Femur (tissue), 1 donor: ENCODE measurements at regions not wholly inside any gene's neighbourhood (a gene's known extent, or its start where the extent isn't known, plus 50 kb on each side); places are given as distances from the start of the nearest gene placed in this dataset.
"Not testable (repeated sequence)": the region's sequence is repeated elsewhere in the genome, so short reads cannot be mapped to it uniquely, and the experiment has no call there.

Source experiments
- DNase-seq: peaks from one replicate; pipeline ENCODE4 v3.0.0-alpha.2; 2017

GRCh38 chr20:61065853-61066252 lies 186.2 kb upstream of the CDH4 start:
- DNase-seq = no peak

DNA sequence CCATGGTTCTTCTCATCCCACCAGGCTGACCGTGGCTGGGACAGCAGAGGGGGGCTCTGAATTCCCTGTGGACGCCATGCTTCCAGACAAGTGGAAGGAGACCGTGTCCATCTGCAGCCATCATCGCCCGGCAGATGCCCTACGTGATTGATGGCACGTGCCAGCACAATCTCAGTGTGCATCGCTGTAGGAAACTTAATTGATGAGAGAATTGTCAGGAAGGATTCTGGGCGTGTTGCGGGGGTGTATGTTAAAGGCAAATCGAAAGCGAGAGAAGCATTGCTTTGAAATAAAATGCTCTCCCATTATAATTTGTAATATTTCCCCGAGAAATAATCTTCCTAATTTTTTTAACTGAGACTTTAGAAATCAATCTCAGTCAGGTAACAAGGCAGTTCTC lies 185.5 kb upstream of the CDH4 start:
- DNase-seq = no peak

DNA sequence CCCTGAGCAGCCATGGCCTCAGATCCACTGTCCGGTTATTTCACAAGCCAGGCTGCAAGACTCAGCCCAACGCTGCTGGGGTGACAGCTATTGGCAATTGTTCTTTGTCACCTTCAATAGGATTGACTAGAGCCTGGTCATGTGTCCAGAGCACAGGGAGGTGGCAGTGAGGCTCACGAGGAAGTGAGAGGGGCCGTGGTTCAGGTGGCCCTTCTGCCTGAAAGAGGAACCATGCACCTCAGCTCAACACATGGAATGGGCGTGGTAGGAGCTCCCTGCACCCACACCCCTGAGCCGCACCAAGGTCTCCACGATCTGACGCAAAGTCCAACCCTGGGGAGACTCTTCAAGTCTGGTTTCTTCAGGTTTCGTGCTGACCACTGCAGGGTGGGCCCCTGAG lies 184.8 kb upstream of the CDH4 start:
- DNase-seq = no peak

DNA sequence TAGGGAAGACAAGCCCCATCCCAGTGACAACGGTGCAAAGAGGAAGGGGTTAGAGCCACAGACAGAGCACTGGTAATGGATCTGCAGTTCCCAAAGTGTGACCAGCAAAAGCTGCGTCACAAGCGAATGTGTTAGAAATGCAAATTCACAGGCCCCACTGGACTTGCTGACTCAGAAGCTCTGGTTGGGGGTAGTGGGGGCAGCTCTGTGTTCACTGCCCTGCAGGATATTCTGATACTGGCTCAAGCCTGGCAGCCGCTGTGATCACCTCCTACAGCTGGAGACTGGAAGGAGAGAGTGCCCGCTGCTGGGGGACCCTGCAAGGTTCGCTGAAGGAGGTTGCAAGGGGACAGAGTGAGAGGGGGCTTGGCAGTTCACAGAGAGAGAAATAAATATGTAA lies 179.7 kb upstream of the CDH4 start:
- no peak for DNase-seq

DNA sequence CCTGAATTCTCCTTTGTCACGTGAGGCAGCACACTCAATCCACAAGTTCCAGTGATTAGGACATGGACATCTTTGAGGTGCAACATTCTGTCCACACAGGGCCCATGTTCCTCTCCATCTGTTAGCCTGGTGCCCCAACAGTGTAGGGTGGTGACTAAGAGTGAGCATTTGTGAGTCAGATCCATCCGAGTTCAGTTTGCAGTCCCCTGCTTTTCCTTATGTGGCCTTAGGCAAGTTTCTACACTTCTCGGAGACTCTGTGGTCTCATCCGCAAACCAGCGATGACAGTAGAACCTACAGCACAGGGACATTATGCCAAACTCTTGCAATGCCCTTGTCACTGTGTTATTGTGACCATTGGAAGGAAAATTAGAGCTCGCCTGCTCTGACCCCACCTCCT lies 178.7 kb upstream of the CDH4 start:
- DNase-seq = no peak

DNA sequence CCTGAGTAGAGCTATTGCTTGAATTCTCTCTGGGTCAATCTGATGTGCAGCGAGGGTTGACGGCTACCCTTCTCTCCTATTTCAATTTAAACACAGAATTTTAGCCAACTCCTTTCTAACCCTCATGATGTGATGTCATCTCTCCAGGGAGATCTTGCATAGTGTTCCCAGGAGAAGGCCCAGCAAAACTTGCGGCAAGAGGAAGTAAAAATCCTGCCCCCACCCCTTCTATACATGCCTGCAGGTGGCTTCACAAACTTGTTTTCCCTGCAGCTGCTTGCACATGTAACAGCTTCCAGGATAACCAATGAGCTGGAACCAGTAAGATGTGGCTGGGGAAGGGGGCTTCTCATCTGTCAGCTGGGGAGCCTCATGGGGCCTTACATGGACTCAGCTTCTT lies 169.3 kb upstream of the CDH4 start:
- DNase-seq = peak; percentile 43

GRCh38 chr20:61083431-61083830 lies 168.6 kb upstream of the CDH4 start:
- DNase-seq = no peak

GRCh38 chr20:61086031-61086430 lies 166.0 kb upstream of the CDH4 start:
- DNase-seq = no peak

DNA sequence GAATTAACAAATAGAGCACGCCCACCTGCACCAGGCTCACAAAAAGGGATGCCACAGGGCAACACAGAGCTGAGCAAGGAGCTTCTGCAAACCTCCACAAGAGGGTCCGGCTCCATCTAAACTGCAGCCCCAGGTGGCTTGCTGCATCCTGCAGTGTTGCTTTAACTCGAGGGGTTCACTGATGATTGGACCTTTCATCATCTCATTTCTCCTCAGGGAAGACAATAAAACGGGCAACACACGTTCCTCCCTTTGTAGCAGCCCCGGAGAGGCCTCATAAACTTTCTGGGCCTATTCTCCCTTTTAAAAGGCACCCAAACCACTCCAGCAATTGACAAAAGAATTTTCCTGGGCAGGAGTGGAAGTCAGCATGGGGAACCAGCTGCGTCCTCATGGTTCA lies 161.5 kb upstream of the CDH4 start:
- DNase-seq = no peak

DNA sequence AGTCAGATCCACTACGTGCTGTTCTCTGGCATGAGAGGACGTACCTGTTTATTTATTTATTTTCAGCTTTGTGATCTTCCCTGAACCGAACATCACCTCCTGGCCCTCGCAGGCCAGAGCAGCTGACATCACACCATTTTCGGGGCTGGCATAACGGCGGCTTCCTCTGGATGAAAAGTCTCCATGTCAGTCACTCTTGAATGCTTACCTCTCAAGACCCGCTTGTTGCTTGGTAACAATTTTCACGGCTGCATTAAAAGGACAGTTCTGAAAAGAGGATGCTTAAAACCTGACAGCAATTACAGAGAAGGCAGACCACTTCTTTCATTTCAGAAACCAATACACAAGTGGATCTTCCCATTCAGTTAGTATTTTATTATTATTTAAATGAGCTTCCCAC lies 159.8 kb upstream of the CDH4 start:
- no peak for DNase-seq

GRCh38 chr20:61094581-61094980 lies 157.5 kb upstream of the CDH4 start:
- DNase-seq = no peak

DNA sequence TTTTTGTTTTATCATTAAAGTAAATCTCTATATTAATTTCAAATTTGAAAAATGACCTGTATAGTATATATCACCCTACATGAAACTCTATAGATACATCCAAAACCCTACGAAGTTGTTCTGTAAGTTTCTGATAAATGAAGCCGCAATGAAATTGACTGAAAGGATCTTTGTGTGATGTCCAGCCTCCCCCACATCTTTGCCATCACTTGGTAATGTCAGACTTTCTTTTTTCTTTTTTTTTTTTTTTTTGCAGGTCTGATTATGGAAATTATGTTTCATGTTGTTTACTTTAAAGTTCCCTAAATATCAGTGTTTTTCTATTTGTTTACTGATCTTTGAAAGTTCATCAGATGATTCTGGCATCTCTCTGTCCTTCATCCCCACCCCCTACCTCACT lies 155.6 kb upstream of the CDH4 start:
- no peak for DNase-seq

DNA sequence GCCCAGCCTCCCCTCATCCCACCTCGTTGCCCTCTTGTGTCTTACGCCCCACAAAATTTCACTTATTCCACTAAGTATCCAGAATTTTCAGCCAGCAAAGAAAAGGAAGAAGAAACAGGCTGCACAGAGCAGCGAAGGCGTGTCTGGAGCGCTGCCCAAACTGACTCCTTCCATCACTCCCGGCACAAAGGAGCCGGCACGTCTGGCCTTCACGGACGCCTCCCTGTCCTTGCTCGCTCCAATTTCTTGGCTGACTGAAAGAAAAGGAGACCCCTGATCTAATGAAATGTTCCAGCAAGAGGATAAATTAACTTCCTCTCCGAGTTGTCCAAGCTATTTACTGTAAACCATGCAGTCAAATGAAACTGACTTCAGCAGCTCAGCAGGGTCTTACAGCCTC lies 152.3 kb upstream of the CDH4 start:
- peak; percentile 74 for DNase-seq

DNA sequence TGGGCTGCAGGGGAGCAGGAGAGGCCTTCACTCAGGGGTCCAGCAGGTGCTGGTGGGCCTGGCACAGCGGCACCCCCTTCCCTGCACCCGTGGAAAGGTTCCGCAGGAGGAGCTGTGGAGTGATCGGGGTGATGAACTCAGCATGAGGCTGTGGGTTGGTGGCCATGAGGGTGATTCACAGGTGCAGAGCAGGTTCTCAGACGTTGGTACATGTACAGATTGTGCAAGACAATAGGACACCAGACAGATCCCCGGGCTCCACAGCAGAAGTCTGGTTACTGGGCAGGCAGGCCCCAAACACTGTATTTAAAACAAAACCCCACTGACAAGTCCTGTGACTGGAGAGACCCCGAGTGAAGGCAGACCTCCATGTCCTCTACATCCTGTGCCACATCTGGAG lies 151.6 kb upstream of the CDH4 start:
- DNase-seq = no peak

- not testable (repeated sequence) for DNase-seq
Observed at GRCh38 chr20:61101321-61101720, 150.7 kb upstream of the CDH4 start.

GRCh38 chr20:61104232-61104631 lies 147.8 kb upstream of the CDH4 start:
- no peak for DNase-seq

GRCh38 chr20:61105395-61105794 lies 146.7 kb upstream of the CDH4 start:
- no peak for DNase-seq

DNA sequence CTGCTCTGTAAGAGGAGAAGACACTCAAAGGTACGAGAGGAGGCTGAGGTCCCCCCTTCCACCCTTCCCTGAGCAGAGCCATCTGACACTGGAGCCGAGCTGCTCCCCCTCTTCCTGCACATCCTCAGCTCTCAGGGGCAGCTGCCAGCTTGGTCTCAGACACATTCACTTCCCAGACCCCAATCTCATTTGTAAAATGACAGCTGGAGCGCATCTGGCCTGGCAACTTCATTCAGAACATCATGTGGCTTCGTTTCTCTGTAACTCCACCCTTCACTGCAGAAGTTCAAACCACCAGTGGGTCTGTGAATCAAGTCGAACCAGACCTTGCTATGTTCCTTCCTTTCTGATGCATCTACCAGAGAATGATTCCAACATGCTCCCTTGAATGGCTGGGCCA lies 145.6 kb upstream of the CDH4 start:
- peak; percentile 46 for DNase-seq

- DNase-seq = no peak
Observed at GRCh38 chr20:61109221-61109805, 142.7 kb upstream of the CDH4 start.

GRCh38 chr20:61112515-61112914 lies 139.5 kb upstream of the CDH4 start:
- no peak for DNase-seq

DNA sequence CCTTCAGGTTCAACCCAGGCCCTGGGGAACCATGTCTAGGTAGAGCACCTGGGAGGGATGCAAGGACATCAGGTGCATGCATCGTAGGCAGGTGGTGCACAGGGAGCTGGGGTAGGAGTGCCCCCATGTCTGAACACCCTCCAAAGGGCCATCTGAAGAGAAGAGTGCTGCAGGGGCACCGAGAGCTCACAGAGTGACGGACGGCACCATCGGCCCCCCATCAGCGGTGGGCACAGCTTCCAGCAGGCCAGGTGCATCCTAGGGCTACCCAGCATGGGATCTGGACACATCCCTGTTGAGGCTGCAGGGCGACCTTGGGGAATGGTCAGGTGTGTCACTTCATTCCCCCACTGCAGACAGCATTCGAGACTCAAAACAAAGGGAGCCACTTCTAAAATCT lies 138.3 kb upstream of the CDH4 start:
- no peak for DNase-seq

GRCh38 chr20:61114493-61115175 lies 137.4 kb upstream of the CDH4 start:
- DNase-seq = no peak

DNA sequence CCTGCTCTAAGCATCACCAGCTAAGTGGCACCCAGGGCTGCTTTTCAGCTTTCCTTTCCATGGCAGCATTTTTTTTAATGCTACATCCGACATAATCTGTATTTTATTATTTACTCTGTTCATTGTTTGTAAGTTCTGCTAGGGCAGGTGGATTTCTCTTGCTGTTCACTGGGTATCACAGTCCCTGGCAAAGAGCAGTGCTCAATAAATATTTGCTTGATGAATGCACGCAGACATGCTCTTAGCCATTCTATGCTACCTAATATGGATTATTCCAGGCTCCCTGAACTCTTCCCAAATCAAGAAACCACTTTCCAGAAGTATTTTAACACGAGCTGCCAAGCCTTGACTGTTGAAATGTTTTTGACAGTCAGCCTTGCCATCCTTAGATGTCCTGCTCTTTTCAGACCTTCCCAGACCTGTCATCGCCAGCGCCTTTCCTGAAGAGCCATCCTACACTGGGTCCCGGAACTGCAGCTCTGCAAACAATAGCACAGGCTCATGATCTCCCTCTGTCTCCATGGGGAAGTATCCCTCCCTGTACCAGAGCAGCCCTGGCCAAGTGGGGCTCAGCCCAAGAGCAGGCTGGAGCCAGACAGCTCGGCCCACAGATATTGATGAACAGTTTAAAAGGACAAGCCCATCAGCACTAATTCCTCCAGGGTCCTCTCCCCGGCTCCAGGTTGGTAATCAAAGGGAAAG lies 136.5 kb upstream of the CDH4 start:
- peak; percentile 46 for DNase-seq

- no peak for DNase-seq
Observed at GRCh38 chr20:61117725-61118124, 134.3 kb upstream of the CDH4 start.
